Peyer's patch (tissue), 4 donors: ENCODE measurements at regions not wholly inside any gene's neighbourhood (a gene's known extent, or its start where the extent isn't known, plus 50 kb on each side); places are given as distances from the start of the nearest gene placed in this dataset.
"Not testable (repeated sequence)": the region's sequence is repeated elsewhere in the genome, so short reads cannot be mapped to it uniquely, and the experiment has no call there.

Experiments
- DNase-seq, 3 donors: peaks; one replicate each; pipeline ENCODE4 v3.0.0-alpha.2; 2017 to 2019
- H3K27ac ChIP-seq, 4 donors: fragments of 200-600 bp; sonication (generic); one replicate each; pipeline ENCODE4 v1.5.1; 2016 to 2019
- H3K27me3 ChIP-seq, 2 donors: fragments of 200-600 bp; sonication (generic); one replicate each; pipeline ENCODE4 v1.5.1; 2019
- H3K36me3 ChIP-seq, 3 donors: fragments of 200-600 bp; sonication (generic); one replicate each; pipeline ENCODE4 v1.5.1; 2016 to 2019
- H3K4me1 ChIP-seq, 4 donors: fragments of 200-600 bp; sonication (generic); one replicate each; pipeline ENCODE4 v1.5.1; 2016 to 2019
- H3K4me3 ChIP-seq, 4 donors: fragments of 200-600 bp; sonication (generic); 1 replicate in 3 of 4; 2 replicates in 1 of 4; pipeline ENCODE4 v1.5.1; 2016 to 2019; ENCODE audit warnings: mild to moderate bottlenecking in 1 of 4
- H3K9me3 ChIP-seq, 4 donors: fragments of 200-600 bp; sonication (generic); one replicate each; pipeline ENCODE4 v1.5.1; 2016 to 2019; ENCODE audit warnings: mild to moderate bottlenecking in 1 of 4
- POLR2A ChIP-seq, 2 donors: fragments of 450-650 bp; IDR thresholded peaks; one replicate each; pipeline ENCODE4 v1.5.1; 2017; ENCODE audit warnings: antibody characterized with exemption in 2 of 2, mild to moderate bottlenecking in 2 of 2, moderate library complexity in 2 of 2
- TF ChIP-seq, protein P1 (sequence below), 6 experiments: fragments of 450-650 bp in 4 of 6; fragments of 200-600 bp in 2 of 6; sonication (generic) in 1 of 6; IDR thresholded peaks; one replicate each; pipeline ENCODE4 v1.5.1; 2017 to 2019; ENCODE audit warnings: antibody characterized with exemption in 6 of 6, mild to moderate bottlenecking in 3 of 6, moderate library complexity in 1 of 6

DNA sequence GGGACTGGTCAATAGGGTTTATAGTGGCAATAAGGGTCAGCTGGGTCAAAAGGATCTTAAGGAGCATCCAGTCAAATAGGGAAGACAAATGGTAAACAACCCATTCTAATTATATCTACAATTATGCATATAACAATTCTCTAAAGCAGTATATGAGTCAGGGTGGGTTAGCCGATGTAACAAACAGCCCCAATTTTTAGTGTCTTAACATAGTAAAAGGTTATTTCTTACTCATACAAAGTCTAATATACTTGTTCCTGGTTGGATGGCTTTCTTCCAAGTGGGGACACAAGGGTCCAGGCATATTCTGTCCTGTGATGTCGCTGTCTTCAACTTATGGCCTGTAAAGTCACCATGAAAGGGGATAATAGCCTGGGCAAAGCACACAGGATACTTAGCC, 97.9 kb upstream of the GALNT15 start:
- TF ChIP-seq, protein P1, sequence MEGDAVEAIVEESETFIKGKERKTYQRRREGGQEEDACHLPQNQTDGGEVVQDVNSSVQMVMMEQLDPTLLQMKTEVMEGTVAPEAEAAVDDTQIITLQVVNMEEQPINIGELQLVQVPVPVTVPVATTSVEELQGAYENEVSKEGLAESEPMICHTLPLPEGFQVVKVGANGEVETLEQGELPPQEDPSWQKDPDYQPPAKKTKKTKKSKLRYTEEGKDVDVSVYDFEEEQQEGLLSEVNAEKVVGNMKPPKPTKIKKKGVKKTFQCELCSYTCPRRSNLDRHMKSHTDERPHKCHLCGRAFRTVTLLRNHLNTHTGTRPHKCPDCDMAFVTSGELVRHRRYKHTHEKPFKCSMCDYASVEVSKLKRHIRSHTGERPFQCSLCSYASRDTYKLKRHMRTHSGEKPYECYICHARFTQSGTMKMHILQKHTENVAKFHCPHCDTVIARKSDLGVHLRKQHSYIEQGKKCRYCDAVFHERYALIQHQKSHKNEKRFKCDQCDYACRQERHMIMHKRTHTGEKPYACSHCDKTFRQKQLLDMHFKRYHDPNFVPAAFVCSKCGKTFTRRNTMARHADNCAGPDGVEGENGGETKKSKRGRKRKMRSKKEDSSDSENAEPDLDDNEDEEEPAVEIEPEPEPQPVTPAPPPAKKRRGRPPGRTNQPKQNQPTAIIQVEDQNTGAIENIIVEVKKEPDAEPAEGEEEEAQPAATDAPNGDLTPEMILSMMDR (IDR thresholded peaks at IDR 0.05) = no peak
- TF ChIP-seq POLR2A (IDR thresholded peaks at IDR 0.05) = no peak
- H3K27me3 ChIP-seq = no peaks in the 10 kb centered on the region
- no peaks in the 10 kb centered on the region for H3K36me3 ChIP-seq
- H3K27ac ChIP-seq = no peak overlapping the region
- no peak overlapping the region for H3K4me3 ChIP-seq
- H3K9me3 ChIP-seq = peaks cover 0 to 5% (median under 1%) of the 10 kb centered on the region in 4 donors
- DNase-seq = no peak
- H3K4me1 ChIP-seq = no peaks in the 10 kb centered on the region

DNA sequence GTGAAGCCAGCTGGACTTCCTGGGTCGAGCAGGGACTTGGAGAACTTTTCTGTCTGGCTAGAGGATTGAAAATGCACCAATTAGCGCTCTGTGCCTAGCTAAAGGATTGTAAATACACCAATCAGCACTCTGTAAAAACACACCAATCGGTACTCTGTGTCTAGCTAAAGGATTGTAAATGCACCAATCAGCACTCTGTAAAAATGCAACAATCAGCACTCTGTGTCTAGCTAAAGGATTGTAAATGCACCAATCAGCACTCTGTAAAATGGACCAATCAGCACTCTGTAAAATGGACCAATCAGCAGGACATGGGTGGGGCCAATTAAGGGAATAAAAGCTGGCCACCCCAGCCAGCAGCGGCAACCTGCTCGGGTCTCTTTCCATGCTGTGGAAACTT, 97.3 kb upstream of the GALNT15 start:
- not testable (repeated sequence) for H3K4me3 ChIP-seq, H3K4me1 ChIP-seq, H3K27me3 ChIP-seq, H3K27ac ChIP-seq, DNase-seq, H3K9me3 ChIP-seq, H3K36me3 ChIP-seq

DNA sequence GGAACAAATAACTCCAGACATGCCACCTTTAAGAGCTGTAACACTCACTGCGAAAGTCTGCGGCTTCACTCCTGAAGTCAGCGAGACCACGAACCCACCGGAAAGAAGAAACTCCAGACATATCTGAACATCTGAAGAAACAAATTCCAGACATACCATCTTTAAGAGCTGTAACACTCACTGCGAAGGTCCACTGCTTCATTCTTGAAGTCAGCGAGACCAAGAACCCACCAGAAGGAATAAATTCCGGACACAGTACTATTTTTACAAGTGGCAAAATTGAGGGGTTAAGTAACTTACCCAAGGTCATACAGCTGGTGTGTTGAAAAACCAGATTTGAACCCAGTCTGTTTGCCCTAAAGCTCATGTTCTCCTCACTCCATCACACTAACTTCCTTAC, 96.8 kb upstream of the GALNT15 start:
- not testable (repeated sequence) for H3K27me3 ChIP-seq, H3K4me1 ChIP-seq

DNA sequence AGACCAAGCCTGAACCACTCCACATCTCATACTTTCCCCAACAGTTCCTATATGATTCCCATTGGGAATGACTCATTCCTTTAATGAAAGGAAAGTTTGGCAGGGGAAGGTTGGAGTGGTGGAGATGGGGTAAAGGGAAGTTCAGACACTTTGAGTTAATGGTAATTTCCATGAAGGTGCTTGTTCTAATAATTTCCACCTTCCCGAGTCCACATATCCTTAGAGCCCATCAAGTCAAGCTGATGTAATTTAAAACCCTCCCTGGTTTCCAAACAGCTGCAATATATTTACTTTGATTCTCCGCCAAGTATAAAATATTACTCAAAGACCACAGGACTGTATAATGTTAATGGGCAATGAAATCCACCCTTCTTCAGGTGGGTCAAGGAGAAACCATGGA, 95.0 kb upstream of the GALNT15 start:
- TF ChIP-seq, protein P1 (IDR thresholded peaks at IDR 0.05) = no peak
- no peak for TF ChIP-seq POLR2A (IDR thresholded peaks at IDR 0.05)
- Histone ChIP-seq H3K9me3 (peaks cover 0 to 9% (median 4%) of the 10 kb centered on the region in 4 donors), H3K4me3 (no peak overlapping the region), H3K4me1 (no peaks in the 10 kb centered on the region), H3K36me3 (no peaks in the 10 kb centered on the region), H3K27me3 (no peaks in the 10 kb centered on the region), H3K27ac (no peak overlapping the region)
- DNase-seq = no peak

More for the DNA sequence above, 96.8 kb upstream of the GALNT15 start:
- DNase-seq, H3K36me3 ChIP-seq, H3K27ac ChIP-seq, H3K9me3 ChIP-seq, H3K4me3 ChIP-seq: not testable (repeated sequence)

DNA sequence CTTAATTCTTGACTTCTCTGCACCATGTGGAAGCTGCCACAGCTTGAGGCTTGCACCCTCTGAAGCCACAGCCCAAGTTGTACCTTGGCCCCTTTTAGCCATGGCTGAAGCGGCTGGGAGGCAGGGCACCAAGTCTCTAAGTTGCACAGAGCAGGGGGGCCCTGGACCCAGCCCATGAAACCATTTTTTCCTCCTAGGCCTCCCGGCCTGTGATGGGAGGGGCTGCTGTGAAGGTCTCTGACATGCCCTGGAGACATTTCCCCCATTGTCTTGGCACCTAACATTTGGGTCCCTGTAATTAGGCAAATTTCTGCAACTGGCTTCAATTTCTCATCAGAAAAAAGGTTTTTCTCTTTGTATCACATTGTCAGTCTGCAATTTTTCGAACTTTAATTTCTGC, 92.8 kb upstream of the GALNT15 start:
- H3K36me3 ChIP-seq = no peaks in the 10 kb centered on the region
- H3K4me3 ChIP-seq = no peak overlapping the region
- no peak for DNase-seq
- no peak for TF ChIP-seq POLR2A (IDR thresholded peaks at IDR 0.05)
- TF ChIP-seq, protein P1 (IDR thresholded peaks at IDR 0.05) = no peak
- H3K9me3 ChIP-seq = peaks cover 0 to 9% (median 4%) of the 10 kb centered on the region in 4 donors
- H3K4me1 ChIP-seq = no peaks in the 10 kb centered on the region
- no peaks in the 10 kb centered on the region for H3K27me3 ChIP-seq
- H3K27ac ChIP-seq = no peak overlapping the region

DNA sequence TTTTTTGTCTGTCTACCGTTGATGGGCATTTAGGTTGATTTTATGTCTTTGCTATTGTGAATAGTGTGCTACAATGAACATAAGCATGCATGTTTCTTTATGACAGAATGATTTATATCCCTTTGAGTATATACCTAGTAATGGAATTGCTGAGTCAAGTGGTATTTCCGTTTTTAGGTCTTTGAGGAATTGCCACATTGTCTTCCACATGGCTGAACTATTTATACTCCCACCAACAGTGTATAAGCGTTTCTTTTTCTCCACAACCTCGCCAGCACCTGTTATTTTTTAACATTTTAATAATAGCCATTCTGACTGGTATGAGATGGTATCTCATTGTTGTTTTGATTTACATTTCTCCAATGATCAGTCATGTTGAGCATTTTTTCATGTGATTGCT, 89.6 kb upstream of the GALNT15 start:
- TF ChIP-seq, protein P1 (IDR thresholded peaks at IDR 0.05) = no peak
- no peak for TF ChIP-seq POLR2A (IDR thresholded peaks at IDR 0.05)
- Histone ChIP-seq H3K9me3 (peaks cover 0 to 9% (median 4%) of the 10 kb centered on the region in 4 donors), H3K4me3 (no peak overlapping the region), H3K36me3 (no peaks in the 10 kb centered on the region), H3K4me1 (no peaks in the 10 kb centered on the region), H3K27me3 (no peaks in the 10 kb centered on the region), H3K27ac (no peak overlapping the region)
- no peak for DNase-seq

DNA sequence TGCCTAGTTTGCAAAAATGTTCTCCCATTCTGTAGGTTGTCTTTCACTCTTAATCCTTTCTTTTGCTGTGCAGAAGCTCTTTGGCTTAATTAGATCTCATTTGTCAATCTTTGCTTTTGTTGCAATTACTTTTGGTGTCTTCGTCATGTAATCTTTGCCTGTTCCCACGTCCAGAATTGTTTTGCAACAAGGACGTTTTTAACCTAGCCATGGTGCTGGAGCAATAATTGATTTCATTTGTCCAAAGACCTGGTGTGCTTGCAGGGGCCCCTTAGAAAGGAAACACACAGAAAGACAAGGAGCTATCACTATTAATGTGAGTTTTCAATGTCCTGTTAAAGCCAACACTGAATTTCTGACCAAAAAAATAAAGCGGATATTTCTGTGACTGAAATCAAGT, 89.1 kb upstream of the GALNT15 start:
- peak overlapping the region in 1 of 4 donors; percentile 18 for H3K27ac ChIP-seq
- H3K9me3 ChIP-seq = peaks cover 0 to 9% (median 4%) of the 10 kb centered on the region in 4 donors
- DNase-seq = no peak
- H3K4me1 ChIP-seq = no peaks in the 10 kb centered on the region
- no peaks in the 10 kb centered on the region for H3K36me3 ChIP-seq
- H3K27me3 ChIP-seq = no peaks in the 10 kb centered on the region
- no peak overlapping the region for H3K4me3 ChIP-seq
- TF ChIP-seq POLR2A (IDR thresholded peaks at IDR 0.05) = no peak
- TF ChIP-seq, protein P1 (IDR thresholded peaks at IDR 0.05) = no peak
